CD4-positive, alpha-beta T cell treated with Interleukin-21 for 1 hour (primary cell): ENCODE measurements at regions not wholly inside any gene's neighbourhood (a gene's known extent, or its start where the extent isn't known, plus 50 kb on each side); places are given as distances from the start of the nearest gene placed in this dataset.

Experiments
- DNase-seq: peaks from one replicate; pipeline ENCODE4 v3.0.0-alpha.2; 2020

GRCh38 chr1:75984781-75985180 is 52.6 kb upstream of the ASB17 start:
- no peak for DNase-seq

GRCh38 chr1:75985827-75986226 is 53.6 kb upstream of the ASB17 start:
- no peak for DNase-seq

GRCh38 chr1:75986478-75986877 is 54.3 kb upstream of the ASB17 start:
- no peak for DNase-seq

- no peak for DNase-seq
These were observed 56.9 kb upstream of the ASB17 start for GRCh38 chr1:75989121-75989520.

GRCh38 chr1:75990686-75991085 is 58.5 kb upstream of the ASB17 start:
- no peak for DNase-seq

- peak; percentile 57 for DNase-seq
These were observed 59.4 kb upstream of the ASB17 start for GRCh38 chr1:75991497-75992114.

GRCh38 chr1:75992312-75992711 is 60.1 kb upstream of the ASB17 start:
- no peak for DNase-seq

GRCh38 chr1:75993661-75994060 is 61.5 kb upstream of the ASB17 start:
- DNase-seq, result no peak

GRCh38 chr1:75996196-75996595 is 64.0 kb upstream of the ASB17 start:
- no peak for DNase-seq

- no peak for DNase-seq
These were observed 66.8 kb upstream of the ASB17 start for GRCh38 chr1:75999034-75999433.

GRCh38 chr1:76003946-76004345 is 70.6 kb upstream of the ST6GALNAC3 start:
- no peak for DNase-seq

GRCh38 chr1:76005765-76006164 is 68.8 kb upstream of the ST6GALNAC3 start:
- DNase-seq, result no peak

- DNase-seq, result no peak
These were observed 68.3 kb upstream of the ST6GALNAC3 start for GRCh38 chr1:76006234-76006633.

- no peak for DNase-seq
These were observed 63.7 kb upstream of the ST6GALNAC3 start for GRCh38 chr1:76010802-76011201.

- DNase-seq, result no peak
These were observed 62.0 kb upstream of the ST6GALNAC3 start for GRCh38 chr1:76012341-76013205.

GRCh38 chr1:76013206-76013581 is 61.4 kb upstream of the ST6GALNAC3 start:
- no peak for DNase-seq

- DNase-seq, result no peak
These were observed 59.0 kb upstream of the ST6GALNAC3 start for GRCh38 chr1:76015478-76016103.

GRCh38 chr1:76018045-76018444 is 56.5 kb upstream of the ST6GALNAC3 start:
- no peak for DNase-seq

- no peak for DNase-seq
These were observed 52.7 kb upstream of the ST6GALNAC3 start for GRCh38 chr1:76021846-76022245.

- DNase-seq, result no peak
These were observed 50.7 kb upstream of the ST6GALNAC3 start for GRCh38 chr1:76023669-76024435.
